Heart left ventricle (tissue), 16 donors: ENCODE measurements at regions not wholly inside any gene's neighbourhood (a gene's known extent, or its start where the extent isn't known, plus 50 kb on each side); places are given as distances from the start of the nearest gene placed in this dataset.
A peak's percentile ranks its signal among the peaks of the same experiment; 100 is the strongest.

Source experiments
- ATAC-seq, 4 donors: fragments of 200-7000 bp; cut with Tn5 transposase; one replicate each; pipeline ENCODE4 v1.9.1; 2020 to 2022; ENCODE audit warnings: moderate library complexity in 4 of 4, mild to moderate bottlenecking in 3 of 4, moderate number of reproducible peaks in 1 of 4
- DNase-seq, 5 donors: peaks; one replicate each; pipeline ENCODE4 v3.0.0-alpha.2; 2020
- H3K27ac ChIP-seq, 12 donors: fragments of 200-600 bp; sonication (generic) in 4 of 12; one replicate each; pipeline versions ENCODE4 v1.5.0 to v1.8.0; 2016 to 2022; ENCODE audit warnings: mild to moderate bottlenecking in 2 of 12
- H3K27me3 ChIP-seq, 9 donors: fragments of 200-600 bp; sonication (generic) in 2 of 9; one replicate each; pipeline versions ENCODE4 v1.5.1 to v1.8.0; 2016 to 2022; ENCODE audit warnings: mild to moderate bottlenecking in 3 of 9
- H3K36me3 ChIP-seq, 9 donors: fragments of 200-600 bp; sonication (generic) in 2 of 9; one replicate each; pipeline versions ENCODE4 v1.5.0 to v1.8.0; 2018 to 2022; ENCODE audit warnings: mild to moderate bottlenecking in 2 of 9
- H3K4me1 ChIP-seq, 12 donors: fragments of 200-600 bp; sonication (generic) in 4 of 12; one replicate each; pipeline versions ENCODE4 v1.5.0 to v1.8.0; 2016 to 2022; ENCODE audit warnings: mild to moderate bottlenecking in 3 of 12
- H3K4me3 ChIP-seq, 12 donors: fragments of 200-600 bp; sonication (generic) in 4 of 12; one replicate each; pipeline versions ENCODE4 v1.5.0 to v1.8.0; 2017 to 2022; ENCODE audit warnings: mild to moderate bottlenecking in 9 of 12, moderate library complexity in 4 of 12
- H3K9me3 ChIP-seq, 12 donors: fragments of 200-600 bp; sonication (generic) in 4 of 12; one replicate each; pipeline versions ENCODE4 v1.5.0 to v1.8.0; 2016 to 2022; ENCODE audit warnings: mild to moderate bottlenecking in 1 of 12
- POLR2A ChIP-seq, 2 donors: fragments of 450-650 bp; IDR thresholded peaks; one replicate each; pipeline ENCODE4 v1.6.1; 2017; ENCODE audit warnings: antibody characterized with exemption in 2 of 2, mild to moderate bottlenecking in 2 of 2, moderate library complexity in 2 of 2
- WGBS, 4 donors: extraction: QIAGEN DNeasy Blood & Tissue Kit in 2 of 4; methylation state at CpG; one replicate each; pipeline versions ENCODE4 v1.1.5 to v1.1.7; 2013 to 2018; 5-methylcytosine and 5-hydroxymethylcytosine counted together
- intact Hi-C, 10 donors: fragments of 100-400 bp; cut with DNase I; formaldehyde crosslinking; loops; one replicate each; pipeline versions ENCODE4 v1.11.1 to v1.14.2; 2022
- TF ChIP-seq, protein P1 (sequence below), 12 donors: fragments of 200-600 bp; sonication (generic) in 4 of 12; IDR thresholded peaks; one replicate each; pipeline versions ENCODE4 v1.5.0 to v1.8.0; 2018 to 2022; ENCODE audit warnings: antibody characterized with exemption in 12 of 12, mild to moderate bottlenecking in 5 of 12
- donor health status: ischemic (EF 13 %, LVEDD 7.1; RV severe dilation, severe dysfunction).
- donor health status: healthy with polysubstance abuse.
- donor health status: DM: no; HTN: yes; CAD: no.
- donor health status: DM: no; HTN: no; CAD: no.
- donor health status: ischemic (EF 25% LVEDD 6.9; RV normal size, moderate dysfunction).
- donor health status: ischemic (EF 25% LVEDD 5.7; RV mildly dilated, moderate dysfunction).
- donor health status: healthy.
- donor health status: DM: yes; HTN: yes; CAD: no.
- donor health status: ischemic (EF 35%, LVEDD 5.7; RV mildly dilated, moderate dysfunction).
- donor health status: nonischemic (EF 11% LVEDD 7.7; RV severe dilation, severe dysfunction).
- donor health status: DM: yes; HTN: yes; CAD: no.
- donor health status: PGD.
- donor health status: ischemic (EF 29% LVEDD 5.4; RV normal size, mild dysfunction).
- donor health status: nonischemic (EF 23%, LVEDD 6.1; RV moderate dilation, normal function).

DNA sequence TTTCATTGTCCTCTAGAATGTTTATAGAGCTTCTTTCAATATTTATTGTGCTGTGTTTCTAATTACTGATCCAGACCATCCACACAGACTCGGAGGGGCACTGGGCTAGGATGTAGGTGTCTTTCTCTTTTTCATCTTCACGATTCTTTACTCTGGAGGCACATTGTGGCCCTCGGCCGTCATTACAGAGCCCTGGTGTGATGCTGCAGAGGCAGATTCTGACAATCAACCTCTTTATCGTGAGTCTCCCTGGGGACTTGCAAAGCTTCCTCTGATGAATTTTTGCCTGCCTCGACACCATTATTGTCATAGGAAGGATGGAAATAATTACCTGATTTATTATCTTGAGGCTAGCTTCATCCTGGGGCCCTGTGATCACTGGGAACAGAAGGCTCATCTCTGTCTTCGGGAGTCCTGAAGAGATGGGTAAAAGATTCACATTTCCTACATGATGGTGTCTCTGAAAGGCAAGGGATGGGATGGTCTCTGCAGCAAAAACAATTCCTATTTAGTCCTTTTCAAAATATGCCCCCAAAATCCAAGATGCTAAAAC is 89.4 kb downstream of the SEC16B start:
- WGBS, 4 donors, result 58 to 69% (median 63%) methylated on average over 7 of the region's 7 CpGs
- H3K9me3 ChIP-seq, result no peaks in the 10 kb centered on the region
- ATAC-seq, result no peak
- no peaks in the 10 kb centered on the region for H3K4me1 ChIP-seq
- no peak for DNase-seq
- H3K27me3 ChIP-seq, result no peaks in the 10 kb centered on the region
- intact Hi-C loops, result no loop called here
- no peak for TF ChIP-seq POLR2A (IDR thresholded peaks at IDR 0.05)
- TF ChIP-seq, protein P1, sequence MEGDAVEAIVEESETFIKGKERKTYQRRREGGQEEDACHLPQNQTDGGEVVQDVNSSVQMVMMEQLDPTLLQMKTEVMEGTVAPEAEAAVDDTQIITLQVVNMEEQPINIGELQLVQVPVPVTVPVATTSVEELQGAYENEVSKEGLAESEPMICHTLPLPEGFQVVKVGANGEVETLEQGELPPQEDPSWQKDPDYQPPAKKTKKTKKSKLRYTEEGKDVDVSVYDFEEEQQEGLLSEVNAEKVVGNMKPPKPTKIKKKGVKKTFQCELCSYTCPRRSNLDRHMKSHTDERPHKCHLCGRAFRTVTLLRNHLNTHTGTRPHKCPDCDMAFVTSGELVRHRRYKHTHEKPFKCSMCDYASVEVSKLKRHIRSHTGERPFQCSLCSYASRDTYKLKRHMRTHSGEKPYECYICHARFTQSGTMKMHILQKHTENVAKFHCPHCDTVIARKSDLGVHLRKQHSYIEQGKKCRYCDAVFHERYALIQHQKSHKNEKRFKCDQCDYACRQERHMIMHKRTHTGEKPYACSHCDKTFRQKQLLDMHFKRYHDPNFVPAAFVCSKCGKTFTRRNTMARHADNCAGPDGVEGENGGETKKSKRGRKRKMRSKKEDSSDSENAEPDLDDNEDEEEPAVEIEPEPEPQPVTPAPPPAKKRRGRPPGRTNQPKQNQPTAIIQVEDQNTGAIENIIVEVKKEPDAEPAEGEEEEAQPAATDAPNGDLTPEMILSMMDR (IDR thresholded peaks at IDR 0.05), result no peak
- no peak overlapping the region for H3K27ac ChIP-seq
- no peaks in the 10 kb centered on the region for H3K36me3 ChIP-seq
- H3K4me3 ChIP-seq, result no peak overlapping the region

DNA sequence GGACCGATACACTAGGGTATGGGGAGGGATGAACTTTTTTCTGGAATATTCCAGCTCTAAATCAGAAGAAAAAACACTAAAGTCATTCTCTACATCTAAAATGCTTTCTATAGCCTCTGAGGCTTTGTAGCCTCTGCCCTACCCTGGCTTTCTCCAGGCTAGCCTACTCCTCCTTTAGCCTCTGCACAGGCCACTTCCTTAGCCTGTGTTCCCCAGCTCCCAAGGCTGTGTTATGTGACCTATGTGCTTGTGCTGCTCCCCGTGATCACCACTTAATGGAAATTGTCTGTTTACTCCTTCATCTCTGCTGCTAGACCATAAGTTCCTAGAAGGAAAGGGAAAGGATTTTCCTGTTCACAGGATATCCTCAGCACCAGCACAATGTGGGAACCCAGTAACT is 92.8 kb downstream of the SEC16B start:
- Histone ChIP-seq H3K4me3 (no peak overlapping the region), H3K9me3 (no peaks in the 10 kb centered on the region), H3K36me3 (no peaks in the 10 kb centered on the region), H3K27ac (no peak overlapping the region), H3K4me1 (no peaks in the 10 kb centered on the region), H3K27me3 (peaks cover 0 to 9% (median 0%) of the 10 kb centered on the region in 9 donors)
- DNase-seq (no peak), ATAC-seq (no peak)
- intact Hi-C loops, result no loop called here
- 75 to 96% (median 78%) methylated on average over 2 of the region's 2 CpGs for WGBS, 4 donors
- TF ChIP-seq, protein P1 (IDR thresholded peaks at IDR 0.05), result no peak
- no peak for TF ChIP-seq POLR2A (IDR thresholded peaks at IDR 0.05)

DNA sequence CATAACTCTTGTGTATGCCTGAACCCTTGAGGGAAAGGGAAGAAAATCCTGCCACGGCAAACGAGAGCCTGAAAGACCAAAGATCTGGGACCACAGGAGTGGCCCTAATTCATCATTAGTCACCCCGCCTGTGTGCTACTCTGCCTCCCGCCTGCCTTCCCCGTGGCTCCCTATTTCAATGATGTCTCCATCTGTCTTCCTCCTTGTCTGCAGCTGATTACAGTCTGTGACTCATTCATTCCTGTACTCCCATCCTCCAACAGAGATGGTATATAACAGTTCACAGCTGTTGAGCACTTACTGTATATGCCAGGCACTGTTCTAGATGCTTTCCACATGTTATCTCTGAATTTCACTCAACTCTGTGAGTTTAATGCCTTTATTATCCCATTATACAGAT is 96.6 kb downstream of the SEC16B start:
- WGBS, 4 donors, result 37 to 48% (median 44%) methylated on average over 5 of the region's 5 CpGs
- peaks cover 0 to 9% (median 0%) of the 10 kb centered on the region in 9 donors for H3K27me3 ChIP-seq
- no peaks in the 10 kb centered on the region for H3K9me3 ChIP-seq
- intact Hi-C loops, result no loop called here
- ATAC-seq, result peak in 1 of 4 donors; percentile 36
- no peaks in the 10 kb centered on the region for H3K36me3 ChIP-seq
- H3K4me1 ChIP-seq, result no peaks in the 10 kb centered on the region
- no peak overlapping the region for H3K4me3 ChIP-seq
- no peak overlapping the region for H3K27ac ChIP-seq
- TF ChIP-seq POLR2A (IDR thresholded peaks at IDR 0.05), result no peak
- TF ChIP-seq, protein P1 (IDR thresholded peaks at IDR 0.05), result no peak
- no peak for DNase-seq

DNA sequence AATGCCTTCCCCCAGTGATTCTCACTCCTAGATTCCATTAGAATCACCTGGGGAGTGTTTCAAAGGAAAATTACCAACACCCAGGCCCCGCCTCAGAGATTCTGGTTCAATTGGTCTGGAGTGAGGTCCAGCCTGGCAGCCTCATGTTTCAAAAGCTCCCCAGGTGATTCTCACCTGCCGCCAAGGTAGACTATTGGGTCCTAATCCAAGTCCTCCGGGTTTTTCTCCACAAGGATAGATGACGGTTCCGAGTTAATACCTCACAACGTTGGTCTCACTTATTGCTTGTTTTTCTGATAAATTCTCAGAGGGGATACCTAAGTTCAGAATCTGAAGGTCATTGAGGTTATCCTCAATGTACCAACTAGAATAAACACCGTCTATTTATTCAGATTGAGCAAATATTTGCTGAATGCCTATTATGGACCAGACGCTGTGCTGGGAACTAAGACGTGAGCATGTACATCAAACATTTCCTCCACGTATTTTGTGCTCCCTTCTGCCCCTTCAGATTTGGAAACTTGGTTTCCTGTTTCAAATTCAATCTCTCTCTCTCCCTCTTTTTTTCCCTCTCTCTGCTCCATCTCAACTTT is 97.5 kb downstream of the SEC16B start:
- TF ChIP-seq, protein P1 (IDR thresholded peaks at IDR 0.05), result no peak
- no peak for TF ChIP-seq POLR2A (IDR thresholded peaks at IDR 0.05)
- Histone ChIP-seq H3K4me1 (no peaks in the 10 kb centered on the region), H3K27ac (no peak overlapping the region), H3K4me3 (no peak overlapping the region), H3K27me3 (peaks cover 0 to 9% (median 0%) of the 10 kb centered on the region in 9 donors), H3K36me3 (no peaks in the 10 kb centered on the region), H3K9me3 (no peaks in the 10 kb centered on the region)
- DNase-seq, result no peak
- 65 to 80% (median 72%) methylated on average over 10 of the region's 10 CpGs for WGBS, 4 donors
- intact Hi-C loops, result no loop called here
- no peak for ATAC-seq
